Activated T-cell treated with anti-CD3 and anti-CD28 coated beads for 24 hours (primary cell): ENCODE measurements at regions not wholly inside any gene's neighbourhood (a gene's known extent, or its start where the extent isn't known, plus 50 kb on each side); places are given as distances from the start of the nearest gene placed in this dataset.

Experiments used
- DNase-seq: peaks from one replicate; pipeline ENCODE4 v3.0.0-alpha.2; 2020; ENCODE audit warnings: low read depth

GRCh38 chr15:58271410-58271809 is 133.2 kb downstream of the AQP9 start:
- no peak for DNase-seq

DNA sequence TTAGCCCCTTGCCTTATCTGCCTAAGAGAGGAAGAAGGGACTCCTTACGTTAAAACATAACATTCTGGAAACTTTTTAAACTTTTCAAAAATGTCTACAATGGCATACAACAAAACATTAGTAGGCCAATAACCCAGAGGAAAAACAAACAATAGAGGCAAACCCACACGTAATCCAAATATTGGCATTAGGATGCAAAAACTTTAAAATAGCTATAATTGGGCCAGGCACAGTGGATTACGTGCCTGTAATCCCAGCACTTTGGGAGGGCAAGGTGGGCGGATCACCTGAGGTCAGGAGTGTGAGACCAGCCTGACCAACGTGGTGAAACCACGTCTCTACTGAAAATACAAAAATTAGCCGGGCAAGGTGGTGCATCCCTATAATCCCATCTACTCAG is 134.9 kb downstream of the AQP9 start:
- no peak for DNase-seq

DNA sequence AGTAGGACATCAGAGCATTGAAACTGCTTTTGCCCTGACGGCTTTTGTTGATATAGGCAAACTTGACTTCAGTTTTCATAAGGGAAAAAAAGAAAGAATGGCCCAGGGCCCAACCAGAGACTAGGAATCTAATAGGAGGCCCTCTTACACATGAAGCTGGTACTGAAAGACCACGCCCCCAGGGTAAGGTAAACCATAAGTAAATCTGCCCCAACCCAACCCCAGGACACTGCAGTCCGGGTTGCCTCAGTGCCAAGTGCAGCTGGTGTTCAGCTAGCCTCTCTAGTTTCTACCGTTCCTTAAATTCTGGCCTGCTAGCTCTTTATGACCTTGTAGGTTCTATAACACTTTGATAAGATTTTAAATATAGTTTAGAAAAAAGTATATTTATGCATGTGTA is 136.7 kb downstream of the AQP9 start:
- DNase-seq: no peak

- DNase-seq: no peak
Observed at GRCh38 chr15:58275785-58276184, 137.6 kb downstream of the AQP9 start.

GRCh38 chr15:58276924-58277323 is 138.7 kb downstream of the AQP9 start:
- no peak for DNase-seq

DNA sequence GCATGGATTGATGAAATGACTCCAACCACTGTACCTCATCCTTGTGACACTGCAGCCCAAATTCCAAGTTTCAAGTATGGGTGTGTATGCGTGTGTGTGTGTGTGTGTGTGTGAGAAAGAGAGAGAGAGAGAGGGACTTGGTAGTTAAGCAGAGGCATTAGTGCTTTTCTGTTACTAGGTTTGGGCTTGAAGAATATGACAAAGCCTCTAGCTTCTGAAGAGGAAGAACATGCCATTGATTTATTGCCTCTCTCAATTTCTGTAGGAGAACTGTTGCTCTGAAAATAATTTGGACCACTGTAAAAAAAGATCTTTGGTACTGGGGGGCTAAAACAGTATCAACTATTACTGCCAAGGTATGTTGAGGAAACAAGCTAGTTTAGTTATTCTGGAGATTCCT is 139.2 kb downstream of the AQP9 start:
- no peak for DNase-seq

- no peak for DNase-seq
Observed at GRCh38 chr15:58279106-58279505, 140.9 kb downstream of the AQP9 start.

GRCh38 chr15:58279654-58280053 is 141.5 kb downstream of the AQP9 start:
- DNase-seq: no peak

DNA sequence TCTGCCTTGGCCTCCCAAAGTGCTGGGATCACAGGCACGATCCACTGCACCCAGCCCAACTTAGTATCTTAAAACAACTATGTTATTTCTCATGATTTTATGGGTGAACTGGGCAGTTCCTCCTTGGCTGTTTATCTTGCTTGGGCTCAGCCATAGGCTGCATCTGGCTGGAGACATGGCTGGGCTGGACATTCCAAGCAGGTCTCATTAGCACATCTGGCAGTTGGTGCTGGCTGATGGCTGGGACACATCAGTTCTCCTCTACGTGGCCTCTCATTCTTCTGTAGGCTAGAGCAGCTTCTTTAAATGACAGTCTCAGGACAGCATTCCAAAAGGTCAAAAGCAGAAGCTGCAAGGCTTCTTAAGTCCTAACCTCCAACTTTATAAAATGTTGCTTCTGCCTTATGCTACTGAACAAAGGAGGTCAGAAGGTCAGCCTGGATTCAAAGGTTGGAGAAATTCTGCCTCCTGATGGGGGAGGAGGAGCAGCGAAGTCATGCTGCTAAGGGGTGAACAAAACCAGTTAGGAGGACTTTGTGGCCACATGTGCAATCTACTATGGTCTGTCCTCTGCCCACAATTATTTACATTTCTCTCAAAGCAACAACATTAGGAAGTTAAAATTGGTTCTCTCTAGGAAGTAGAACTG is 144.0 kb downstream of the AQP9 start:
- DNase-seq: no peak

GRCh38 chr15:58283302-58283701 is 145.1 kb downstream of the AQP9 start:
- DNase-seq: no peak

GRCh38 chr15:58284293-58284692 is 146.1 kb downstream of the AQP9 start:
- DNase-seq: no peak

- no peak for DNase-seq
Observed at GRCh38 chr15:58285212-58285920, 146.4 kb upstream of the LIPC start.

- DNase-seq: no peak
Observed at GRCh38 chr15:58285921-58286278, 145.9 kb upstream of the LIPC start.

- no peak for DNase-seq
Observed at GRCh38 chr15:58286523-58286922, 145.3 kb upstream of the LIPC start.

DNA sequence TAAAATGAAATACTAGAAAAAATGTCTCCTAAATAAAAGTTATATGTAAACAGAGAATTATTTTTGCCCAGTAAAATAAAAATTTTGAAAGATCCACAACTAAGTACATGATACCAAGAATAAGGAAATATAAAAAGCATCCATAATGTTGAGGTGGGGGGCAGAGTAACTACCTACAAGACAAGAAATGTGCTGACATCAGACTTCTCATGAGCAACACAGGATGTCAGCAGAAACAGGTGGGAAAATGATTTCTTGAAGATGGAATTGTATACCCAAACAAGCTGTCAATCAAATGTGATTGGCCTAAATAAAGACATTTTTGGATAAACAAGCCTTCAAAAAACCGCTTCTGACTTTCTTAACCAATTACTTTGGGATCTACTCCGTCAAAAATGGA is 143.9 kb upstream of the LIPC start:
- no peak for DNase-seq

DNA sequence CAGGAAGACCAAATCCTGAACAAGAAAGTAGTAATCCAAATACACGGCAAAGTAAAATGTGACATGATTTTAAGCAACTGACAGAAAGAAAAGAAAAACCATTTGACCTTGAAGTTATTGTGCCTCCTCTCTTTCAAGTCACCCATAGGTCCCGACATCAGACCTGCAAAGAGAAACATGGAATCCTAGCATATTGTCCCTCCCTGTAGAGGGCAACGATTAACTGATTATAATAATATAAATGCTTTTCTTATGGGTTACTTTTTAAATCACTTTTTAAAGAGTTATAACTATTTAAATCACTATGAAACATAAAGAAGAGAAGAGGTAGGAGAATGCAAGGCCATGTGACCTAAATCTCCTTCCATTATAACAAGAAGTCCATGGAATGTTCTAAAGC is 143.2 kb upstream of the LIPC start:
- no peak for DNase-seq

DNA sequence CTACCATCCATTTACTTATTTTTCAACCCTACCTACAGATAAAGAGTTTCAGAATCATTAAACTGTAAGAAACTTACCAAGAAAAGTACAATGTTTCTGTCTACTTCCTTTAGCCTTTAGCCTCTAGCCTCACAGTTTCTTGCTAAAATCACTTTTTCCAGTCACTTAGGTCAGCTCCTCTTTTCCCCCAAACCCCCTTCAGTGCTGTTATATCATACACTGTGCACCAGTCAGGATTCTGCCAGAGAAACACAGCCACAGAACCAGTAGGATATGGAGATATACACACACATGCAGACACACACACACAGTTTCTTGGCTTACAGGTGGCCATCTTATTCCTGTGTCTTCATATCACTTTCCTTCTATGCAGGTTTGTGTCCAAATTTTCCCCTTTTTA is 139.9 kb upstream of the LIPC start:
- DNase-seq: no peak

DNA sequence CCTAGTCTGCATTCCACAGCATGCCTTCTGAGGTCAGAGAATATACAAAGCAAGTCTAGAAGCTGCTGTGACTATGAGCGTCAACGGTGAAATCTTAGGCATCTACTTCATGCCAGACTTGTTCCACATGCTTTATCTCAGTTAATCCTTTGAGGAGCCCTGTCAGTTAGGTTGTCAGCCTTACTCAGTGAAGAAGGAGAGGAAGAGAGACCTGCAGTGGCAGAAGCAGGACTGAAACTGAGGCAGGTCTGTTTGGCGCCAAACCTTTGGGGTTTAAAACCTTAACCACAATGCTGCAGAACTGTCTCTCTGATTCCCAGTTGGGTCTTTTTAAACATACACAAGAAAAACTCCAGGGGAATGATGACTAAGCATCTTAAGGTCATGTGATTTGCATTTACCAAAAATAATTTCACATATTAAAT is 139.0 kb upstream of the LIPC start:
- DNase-seq: no peak

DNA sequence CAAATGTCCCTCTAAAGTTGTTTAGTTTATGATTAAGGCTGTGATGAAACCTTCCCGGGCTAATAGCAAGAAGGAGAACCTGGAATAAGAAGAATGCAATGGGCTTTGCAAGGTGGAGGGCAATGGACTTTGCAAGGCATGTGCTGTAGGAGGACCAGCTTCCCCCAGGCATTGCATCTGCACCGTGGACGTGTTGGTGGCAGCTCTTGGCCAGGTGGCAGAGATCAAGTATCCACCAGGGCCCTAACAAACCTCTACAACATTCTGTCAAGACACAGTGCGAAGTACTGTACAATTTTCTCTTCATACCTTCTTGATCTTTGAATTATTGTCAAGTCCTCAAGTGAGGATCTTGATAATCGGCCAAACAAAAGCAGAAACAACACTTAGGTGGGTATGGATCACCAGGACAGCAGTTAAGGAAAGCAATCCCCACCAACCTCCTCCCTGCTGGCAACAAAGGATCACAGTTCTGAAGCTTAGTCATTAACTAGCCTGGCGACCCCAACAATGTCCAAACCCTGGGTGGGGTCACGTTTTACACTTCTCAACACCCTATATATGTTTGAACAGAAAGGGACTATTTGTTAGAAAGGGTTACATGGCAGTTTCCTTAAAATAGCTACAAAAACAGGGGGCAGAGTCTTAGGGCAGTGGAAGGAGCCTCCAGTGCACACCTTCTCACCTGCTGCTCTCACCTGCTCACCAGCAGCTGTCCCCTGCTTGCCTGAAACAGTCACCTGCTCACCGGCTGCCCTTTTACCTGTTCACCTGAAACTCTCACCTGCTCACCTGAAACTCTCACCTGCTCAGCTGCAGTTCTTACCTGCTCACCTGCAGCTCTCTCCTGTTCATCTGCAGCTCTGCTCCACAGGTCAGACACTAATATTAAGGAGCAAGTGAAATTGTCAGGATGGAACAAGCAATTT is 137.9 kb upstream of the LIPC start:
- DNase-seq: no peak

DNA sequence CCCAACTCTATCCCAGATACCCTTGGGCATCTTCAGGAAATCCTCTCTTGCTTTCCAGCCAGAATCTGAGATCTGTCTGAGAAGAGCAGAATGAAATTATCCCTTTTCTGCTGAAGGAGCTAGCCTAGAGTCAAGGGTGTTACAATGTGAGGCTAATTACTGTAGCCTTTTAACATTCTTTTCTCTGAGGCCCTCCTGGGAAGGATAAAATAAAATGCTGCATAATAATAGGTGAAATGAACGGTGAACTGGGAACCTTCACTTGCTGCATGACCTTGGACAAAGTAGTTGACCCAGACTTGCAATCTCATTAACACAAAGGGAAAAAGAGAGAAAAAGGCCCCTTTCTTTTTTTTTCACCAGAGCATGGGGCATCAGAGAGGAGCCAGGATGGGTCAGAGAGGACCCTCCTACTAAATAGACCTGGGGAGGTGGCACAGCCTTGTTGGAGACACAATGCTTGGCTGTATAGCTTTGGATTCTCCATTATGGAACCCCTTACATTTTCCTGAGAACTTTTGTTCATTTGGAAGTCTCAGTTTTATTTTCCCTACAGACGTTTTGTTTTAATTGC is 137.0 kb upstream of the LIPC start:
- no peak for DNase-seq

DNA sequence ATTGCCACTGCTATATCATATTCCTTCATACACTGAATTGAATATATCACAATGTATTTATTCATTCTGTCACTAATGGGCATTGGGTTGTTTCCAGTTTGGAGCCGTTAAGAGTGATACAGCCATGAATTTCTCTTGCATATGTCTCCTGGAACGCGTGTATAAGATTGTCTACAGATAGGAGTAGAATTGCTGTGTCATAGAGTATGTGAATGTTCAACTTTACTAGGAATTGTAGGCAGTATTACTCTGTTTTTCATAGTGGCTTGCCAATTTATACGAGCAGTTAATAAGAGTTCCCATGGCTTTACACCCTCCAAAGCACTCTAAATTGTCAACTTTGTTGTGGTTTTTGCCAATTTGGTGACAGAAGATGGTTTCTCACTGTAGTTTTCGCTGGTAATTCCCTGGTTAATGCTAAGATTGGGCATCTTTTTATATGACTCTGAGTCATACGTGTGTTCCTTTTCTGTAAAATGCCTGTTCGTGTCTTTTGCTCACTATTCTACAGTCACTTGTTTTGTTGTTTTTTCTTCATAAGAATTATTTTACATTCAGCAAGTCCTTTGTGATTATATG is 136.1 kb upstream of the LIPC start:
- DNase-seq: no peak

GRCh38 chr15:58296276-58296675 is 135.5 kb upstream of the LIPC start:
- no peak for DNase-seq
